ENCODE measurements at regions not wholly inside any gene's neighbourhood (a gene's known extent, or its start where the extent isn't known, plus 50 kb on each side); places are given as distances from the start of the nearest gene placed in this dataset.
A peak's percentile ranks its signal among the peaks of the same experiment; 100 is the strongest.
"Not testable (repeated sequence)": the region's sequence is repeated elsewhere in the genome, so short reads cannot be mapped to it uniquely, and the experiment has no call there.

- DNase-seq, result no peak
These were observed 146.1 kb upstream of the SLC44A1 start for GRCh38 chr9:105098370-105098769.

- no peak for DNase-seq
These were observed 140.7 kb upstream of the SLC44A1 start for GRCh38 chr9:105103776-105104175.

- DNase-seq, result no peak
These were observed 130.1 kb upstream of the SLC44A1 start for GRCh38 chr9:105114318-105114717.

- DNase-seq, result peak in 6 of 58 donors; percentile 3 to 47 (median 5)
These were observed 129.3 kb upstream of the SLC44A1 start for GRCh38 chr9:105114964-105115728.

GRCh38 chr9:105116052-105116868 lies 128.2 kb upstream of the SLC44A1 start:
- no peak for DNase-seq

- peak in 11 of 58 donors; percentile 2 to 38 (median 10) for DNase-seq
These were observed 127.2 kb upstream of the SLC44A1 start for GRCh38 chr9:105117234-105117633.

- peak in 2 of 58 donors; percentile 11 to 13 for DNase-seq
These were observed 125.8 kb upstream of the SLC44A1 start for GRCh38 chr9:105118636-105119035.

- DNase-seq, result peak in 50 of 58 donors; percentile 8 to 95 (median 60)
These were observed 125.3 kb upstream of the SLC44A1 start for GRCh38 chr9:105119156-105119555.

- DNase-seq, result no peak
These were observed 122.5 kb upstream of the SLC44A1 start for GRCh38 chr9:105121861-105122430.

GRCh38 chr9:105124598-105124997 lies 119.9 kb upstream of the SLC44A1 start:
- not testable (repeated sequence) for DNase-seq

GRCh38 chr9:105126226-105126625 lies 118.2 kb upstream of the SLC44A1 start:
- DNase-seq, result no peak

GRCh38 chr9:105127863-105128220 lies 116.6 kb upstream of the SLC44A1 start:
- no peak for DNase-seq

GRCh38 chr9:105128908-105129600 lies 115.4 kb upstream of the SLC44A1 start:
- no peak for DNase-seq

- DNase-seq, result no peak
These were observed 114.7 kb upstream of the SLC44A1 start for GRCh38 chr9:105129731-105130130.

- no peak for DNase-seq
These were observed 112.5 kb upstream of the SLC44A1 start for GRCh38 chr9:105131981-105132380.

- no peak for DNase-seq
These were observed 111.8 kb upstream of the SLC44A1 start for GRCh38 chr9:105132606-105133005.

GRCh38 chr9:105138306-105138801 lies 106.1 kb upstream of the SLC44A1 start:
- peak in 1 of 58 donors; percentile 11 for DNase-seq

GRCh38 chr9:105141146-105141975 lies 103.1 kb upstream of the SLC44A1 start:
- no peak for DNase-seq

GRCh38 chr9:105141976-105142250 lies 102.5 kb upstream of the SLC44A1 start:
- DNase-seq, result no peak

- DNase-seq, result no peak
These were observed 101.9 kb upstream of the SLC44A1 start for GRCh38 chr9:105142406-105143135.
